ENCODE measurements at regions not wholly inside any gene's neighbourhood (a gene's known extent, or its start where the extent isn't known, plus 50 kb on each side); places are given as distances from the start of the nearest gene placed in this dataset.
"Not testable (repeated sequence)": the region's sequence is repeated elsewhere in the genome, so short reads cannot be mapped to it uniquely, and the experiment has no call there.

- DNase-seq: no peak
These were observed 51.5 kb upstream of the MELK start for GRCh38 chr9:36521148-36521547.

- no peak for DNase-seq
These were observed 55.6 kb upstream of the MELK start for GRCh38 chr9:36517131-36517530.

GRCh38 chr9:36504156-36504555 lies 68.5 kb upstream of the MELK start:
- no peak for DNase-seq

GRCh38 chr9:36503172-36504088 lies 69.3 kb upstream of the MELK start:
- DNase-seq: no peak

- no peak for DNase-seq
These were observed 71.0 kb upstream of the MELK start for GRCh38 chr9:36501727-36502126.

- not testable (repeated sequence) for DNase-seq
These were observed 71.8 kb upstream of the MELK start for GRCh38 chr9:36500931-36501330.

- DNase-seq: no peak
These were observed 73.4 kb upstream of the MELK start for GRCh38 chr9:36499174-36499890.

GRCh38 chr9:36493564-36493963 lies 79.1 kb upstream of the MELK start:
- DNase-seq: not testable (repeated sequence)

GRCh38 chr9:36492865-36493264 lies 79.8 kb upstream of the MELK start:
- DNase-seq: no peak

GRCh38 chr9:36489453-36489852 lies 83.2 kb upstream of the MELK start:
- DNase-seq: no peak

- peak in 3 of 56 donors; percentile 17 to 44 (median 34) for DNase-seq
These were observed 84.3 kb upstream of the MELK start for GRCh38 chr9:36488389-36488756.

GRCh38 chr9:36487482-36488388 lies 85.0 kb upstream of the MELK start:
- DNase-seq: peak in 55 of 56 donors; percentile 34 to 93 (median 82)

- DNase-seq: peak in 20 of 56 donors; percentile 13 to 51 (median 31)
These were observed 85.7 kb upstream of the MELK start for GRCh38 chr9:36486933-36487481.

- peak in 15 of 56 donors; percentile 7 to 57 (median 30) for DNase-seq
These were observed 86.3 kb upstream of the MELK start for GRCh38 chr9:36486329-36486932.

GRCh38 chr9:36485647-36486328 lies 85.7 kb upstream of the RNF38 start:
- peak in 4 of 56 donors; percentile 16 to 26 (median 22) for DNase-seq

- DNase-seq: no peak
These were observed 84.1 kb upstream of the RNF38 start for GRCh38 chr9:36484124-36484523.

GRCh38 chr9:36479101-36479500 lies 79.0 kb upstream of the RNF38 start:
- DNase-seq: peak in 33 of 56 donors; percentile 6 to 67 (median 29)

GRCh38 chr9:36471359-36471758 lies 71.3 kb upstream of the RNF38 start:
- no peak for DNase-seq

GRCh38 chr9:36470643-36471290 lies 70.7 kb upstream of the RNF38 start:
- DNase-seq: peak in 6 of 56 donors; percentile 7 to 25 (median 14)

Measured in nucleus accumbens (tissue), 56 donors.